Fibroblast of peridontal ligament (primary cell): ENCODE measurements at regions not wholly inside any gene's neighbourhood (a gene's known extent, or its start where the extent isn't known, plus 50 kb on each side); places are given as distances from the start of the nearest gene placed in this dataset.
"Not testable (repeated sequence)": the region's sequence is repeated elsewhere in the genome, so short reads cannot be mapped to it uniquely, and the experiment has no call there.

Experiments
- DNase-seq: peaks from one replicate; pipeline ENCODE4 v3.0.0-alpha.2; 2010; ENCODE audit errors: extremely low read depth

DNA sequence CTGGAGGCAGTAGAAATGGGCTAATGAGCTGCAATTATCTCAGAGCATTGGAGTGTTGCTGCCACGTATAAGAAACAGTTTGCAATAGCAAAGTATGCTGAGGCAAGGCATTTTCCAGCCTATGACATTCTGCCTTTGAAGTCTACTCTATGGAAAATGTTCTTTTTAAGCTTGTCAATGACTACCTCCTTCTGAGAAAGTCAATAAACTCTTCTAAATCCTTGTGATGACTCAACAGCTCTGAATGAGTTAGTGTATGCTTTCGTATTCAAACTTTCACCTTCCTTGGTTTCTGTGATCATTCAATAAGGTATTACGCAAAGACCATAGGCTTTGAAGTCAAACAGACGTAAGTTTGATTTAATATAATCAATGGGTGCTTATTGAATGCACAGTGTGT is 111.2 kb downstream of the CAPZA3 start:
- peak; percentile 48 for DNase-seq

DNA sequence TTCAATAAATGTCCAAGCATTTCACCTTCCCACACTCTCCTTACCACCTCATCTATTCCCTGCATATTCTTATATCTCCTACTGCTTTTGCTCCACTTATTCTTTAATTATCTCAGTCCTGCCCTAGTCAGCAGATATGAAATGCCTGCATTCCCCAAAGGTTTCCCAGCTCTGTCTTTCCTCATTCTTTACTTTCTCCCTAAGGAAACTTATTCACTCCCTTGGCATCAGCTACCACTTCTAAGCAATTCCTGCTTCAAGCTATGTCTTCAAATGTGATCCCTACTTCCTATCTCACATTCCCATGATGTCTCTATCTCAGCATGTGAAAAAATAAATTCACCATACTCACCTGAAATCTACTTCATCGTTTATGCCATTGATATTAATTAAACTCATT is 111.8 kb downstream of the CAPZA3 start:
- peak; percentile 32 for DNase-seq

GRCh38 chr12:18850752-18851151 is 112.8 kb downstream of the CAPZA3 start:
- no peak for DNase-seq

DNA sequence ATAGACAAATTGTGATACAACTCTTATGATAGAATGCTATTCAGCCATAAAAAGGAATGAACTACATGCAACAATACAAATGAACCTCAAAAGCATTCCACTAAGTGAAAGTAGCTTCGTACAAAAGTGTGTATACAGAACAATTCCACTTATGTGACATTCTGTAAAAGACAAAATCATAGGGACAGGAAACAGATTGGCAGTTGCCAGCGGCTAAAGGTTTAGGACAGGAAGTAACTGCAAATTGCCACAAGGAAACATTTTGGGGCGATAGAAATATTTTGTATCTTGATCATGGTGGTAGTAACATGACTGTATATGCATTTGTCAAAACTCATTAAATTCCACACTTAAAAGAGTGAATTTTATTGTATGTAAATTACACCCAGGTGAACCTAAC is 113.4 kb downstream of the CAPZA3 start:
- DNase-seq, result no peak

DNA sequence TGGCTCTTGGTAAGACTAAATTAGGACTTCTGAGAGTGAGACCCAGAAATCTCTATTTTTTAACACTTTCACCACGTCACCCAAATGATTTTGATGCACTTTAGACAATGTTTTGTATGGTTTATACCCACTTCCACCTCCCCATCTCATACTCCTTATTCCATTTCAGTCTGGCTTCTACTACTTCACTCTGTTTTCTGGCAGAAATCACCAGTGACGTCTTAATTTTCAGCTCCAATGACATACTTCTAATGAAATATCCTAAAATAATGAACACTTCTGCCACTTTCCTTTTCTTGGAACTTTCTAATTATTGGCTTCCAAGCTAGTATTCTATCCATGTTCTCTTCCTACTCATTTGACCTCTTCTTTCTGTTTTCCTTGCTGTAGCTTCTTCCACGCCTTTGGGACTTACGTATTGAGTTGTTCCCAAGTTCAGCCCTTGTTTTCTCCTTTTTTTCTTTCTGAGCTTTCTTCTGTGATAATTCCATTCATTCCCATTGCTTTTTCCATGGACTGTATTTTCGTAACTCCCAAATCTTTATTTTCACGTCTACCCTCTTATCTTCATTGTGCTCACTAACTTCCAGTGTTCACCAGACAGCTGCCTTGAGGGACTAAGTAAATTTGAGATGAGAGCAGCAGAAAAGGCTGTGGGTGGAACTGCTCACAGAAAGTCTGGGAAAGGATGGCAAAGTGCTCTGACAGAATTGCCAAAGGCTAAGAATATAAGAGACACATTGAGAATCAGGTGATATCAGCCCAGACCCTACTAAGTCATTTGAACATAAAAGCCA is 115.8 kb downstream of the CAPZA3 start:
- DNase-seq, result no peak

GRCh38 chr12:18857656-18858055 is 119.7 kb downstream of the CAPZA3 start:
- DNase-seq, result no peak

DNA sequence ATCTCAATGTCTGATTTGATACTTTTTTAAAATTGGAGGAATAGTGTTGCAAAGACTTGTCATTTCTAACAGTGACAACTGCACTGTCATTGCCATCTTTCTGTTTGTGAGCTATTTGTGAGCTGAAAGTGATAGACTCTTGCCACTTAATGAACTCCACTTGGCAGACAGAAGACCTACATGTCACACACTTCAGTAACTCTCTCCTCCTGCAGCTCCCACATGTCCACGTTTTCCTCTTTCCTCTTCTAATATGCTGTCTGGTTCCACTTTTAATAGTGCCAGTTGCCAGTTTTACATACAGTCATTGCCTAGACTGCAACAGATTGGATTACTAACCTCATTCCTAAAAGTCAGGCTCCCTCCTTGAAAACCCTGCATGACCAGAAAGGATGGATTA is 121.5 kb downstream of the CAPZA3 start:
- DNase-seq, result peak; percentile 13

DNA sequence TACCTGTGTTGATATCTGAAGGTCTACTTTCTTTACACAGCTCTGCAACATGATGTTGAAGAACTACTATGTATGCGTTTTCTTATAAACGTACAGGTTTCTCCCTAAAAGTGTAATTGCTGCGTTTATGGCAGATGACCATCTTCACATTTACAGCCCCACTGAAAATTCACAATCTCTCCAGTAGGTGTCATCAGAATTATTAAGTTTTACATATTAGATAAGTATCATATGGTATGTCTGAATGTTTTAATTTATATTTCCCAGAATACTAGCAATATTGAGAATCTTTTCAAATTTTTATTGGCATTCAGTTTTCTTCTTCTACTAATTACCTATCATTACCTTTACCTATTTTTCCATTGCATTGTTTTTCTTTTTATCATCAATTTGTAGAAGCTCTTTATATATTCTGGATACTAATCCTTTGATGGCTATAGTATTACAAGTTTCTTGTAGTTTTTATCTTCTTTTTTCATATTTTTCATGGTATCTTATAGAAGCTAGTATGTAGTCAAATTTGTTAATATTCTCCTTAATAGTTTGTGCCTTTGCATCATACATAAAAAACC is 123.5 kb downstream of the CAPZA3 start:
- DNase-seq, result peak; percentile 58

DNA sequence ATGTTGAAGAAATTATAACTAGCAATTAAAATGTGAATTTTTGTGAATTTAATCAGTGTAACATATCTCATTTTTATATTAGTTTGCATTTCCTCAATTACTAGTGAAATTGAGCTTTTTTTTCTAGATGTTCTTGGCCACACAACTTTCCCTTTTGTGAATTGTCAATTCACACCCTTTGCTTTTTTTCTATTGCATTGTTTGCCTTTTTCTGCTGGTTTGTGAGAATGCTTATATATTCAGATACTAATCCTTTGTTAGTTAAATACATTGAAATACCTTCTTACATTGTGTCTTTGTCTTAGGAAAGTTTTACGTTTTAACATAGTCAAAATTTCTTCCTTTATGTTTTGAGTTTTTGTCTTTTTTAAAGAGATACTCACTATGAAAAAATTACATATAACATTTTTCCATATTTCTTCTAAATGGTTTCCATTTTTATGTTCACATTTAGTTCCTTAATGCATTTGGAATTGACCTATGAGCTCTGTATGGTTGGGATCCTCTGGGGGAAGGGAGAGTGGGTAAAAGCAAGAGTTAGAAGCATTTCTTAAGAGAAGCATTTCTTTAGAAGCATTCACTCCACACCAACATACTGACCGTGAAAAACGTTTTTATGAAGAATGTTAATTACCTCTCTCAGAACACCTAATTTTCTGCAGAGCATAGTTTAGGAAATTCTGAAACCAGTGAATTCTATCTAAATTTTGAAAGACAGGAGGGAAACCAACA is 126.0 kb downstream of the CAPZA3 start:
- no peak for DNase-seq

DNA sequence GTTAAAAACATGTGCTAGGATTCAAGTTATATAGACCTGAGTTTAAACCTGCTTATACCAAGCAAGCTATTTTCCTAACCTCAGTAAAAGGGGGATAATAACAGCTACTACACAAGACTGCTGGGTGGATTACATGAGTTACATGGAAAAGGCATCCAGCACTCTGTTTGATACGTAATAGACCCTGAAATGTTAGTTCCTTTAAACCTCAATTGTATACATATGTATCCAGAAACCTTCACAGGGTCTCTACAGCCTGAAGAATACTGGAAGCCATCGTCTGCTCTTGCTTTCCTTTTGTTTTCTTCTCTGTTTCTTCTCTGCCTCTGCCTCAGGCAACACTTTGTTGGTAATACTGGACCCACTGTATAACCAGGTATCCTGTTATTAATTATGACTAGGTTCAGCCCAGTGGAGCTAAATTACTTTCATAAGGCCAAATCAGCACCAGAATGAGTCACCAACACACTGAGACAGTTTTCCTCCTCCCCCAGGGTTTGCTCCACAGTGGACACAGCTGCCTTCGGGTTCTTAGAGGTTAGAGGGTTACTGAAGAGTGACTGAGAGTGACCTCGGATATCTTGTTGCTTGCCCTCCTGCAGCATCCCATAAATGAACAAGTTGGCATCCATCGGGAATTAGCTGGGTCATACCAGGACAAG is 127.1 kb downstream of the CAPZA3 start:
- peak; percentile 89 for DNase-seq

GRCh38 chr12:18868717-18869116 is 130.8 kb downstream of the CAPZA3 start:
- DNase-seq, result peak; percentile 38

DNA sequence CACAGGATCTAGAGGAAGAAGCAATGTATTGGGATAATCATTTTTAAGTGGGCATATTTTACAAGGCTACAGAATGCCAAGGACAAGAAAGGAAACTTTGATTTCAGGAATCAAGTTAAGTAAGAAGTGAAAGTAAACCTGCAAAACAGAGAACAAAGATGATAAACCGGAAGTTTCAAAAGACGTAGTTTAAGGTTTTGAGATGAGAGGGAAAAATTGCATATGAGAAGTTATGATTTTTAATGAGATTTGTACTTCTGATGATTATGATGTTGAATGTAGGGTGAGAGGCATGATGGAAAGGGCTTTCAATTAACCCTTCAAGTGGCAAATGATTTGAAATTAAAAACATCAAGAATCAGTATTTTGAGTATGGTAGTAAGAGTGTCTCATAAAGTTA is 134.9 kb downstream of the CAPZA3 start:
- no peak for DNase-seq

DNA sequence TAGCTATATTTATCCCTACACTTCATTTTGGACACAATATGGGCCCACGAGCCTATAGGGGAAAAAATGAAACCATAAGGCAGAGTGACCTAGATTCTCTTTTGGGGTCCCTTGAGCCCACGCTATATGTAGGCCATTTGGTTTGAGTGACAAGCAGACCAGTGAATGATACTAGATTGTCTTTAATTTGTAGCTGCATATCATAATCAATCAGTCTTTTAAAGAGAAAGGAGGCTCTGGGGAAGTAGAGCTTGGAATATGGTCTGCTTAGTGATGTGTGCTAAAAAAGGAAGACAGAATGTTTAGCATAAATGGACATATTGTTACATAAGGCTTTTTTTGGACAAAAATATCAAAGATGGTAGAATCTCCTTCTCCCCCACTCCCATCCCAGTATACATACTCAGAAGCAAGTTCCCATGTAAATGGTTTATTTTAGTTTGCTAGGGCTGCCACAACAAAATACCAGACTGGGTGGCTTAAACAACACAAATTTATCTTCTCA is 140.8 kb downstream of the CAPZA3 start:
- no peak for DNase-seq

DNA sequence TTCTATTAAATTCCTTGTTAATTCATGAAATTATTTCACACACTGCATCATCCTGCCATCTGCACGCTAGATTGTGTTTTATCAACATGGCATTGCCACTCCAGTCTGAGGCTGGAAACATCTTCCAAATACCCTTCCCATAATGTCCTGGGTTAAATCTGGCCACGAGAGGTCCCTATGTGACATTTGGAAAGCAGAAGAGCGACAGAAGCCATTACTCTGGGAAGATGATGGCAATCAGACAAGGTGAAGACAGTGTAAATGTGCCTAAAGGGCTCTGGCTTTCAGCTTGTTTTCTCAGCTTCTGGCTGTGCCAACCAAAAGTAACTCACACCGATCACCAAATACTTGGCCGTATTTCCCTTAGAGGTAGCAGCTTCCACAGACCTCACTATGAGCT is 144.8 kb downstream of the CAPZA3 start:
- no peak for DNase-seq

- DNase-seq, result no peak
Measured at GRCh38 chr12:18886962-18887361, 149.0 kb downstream of the CAPZA3 start.

DNA sequence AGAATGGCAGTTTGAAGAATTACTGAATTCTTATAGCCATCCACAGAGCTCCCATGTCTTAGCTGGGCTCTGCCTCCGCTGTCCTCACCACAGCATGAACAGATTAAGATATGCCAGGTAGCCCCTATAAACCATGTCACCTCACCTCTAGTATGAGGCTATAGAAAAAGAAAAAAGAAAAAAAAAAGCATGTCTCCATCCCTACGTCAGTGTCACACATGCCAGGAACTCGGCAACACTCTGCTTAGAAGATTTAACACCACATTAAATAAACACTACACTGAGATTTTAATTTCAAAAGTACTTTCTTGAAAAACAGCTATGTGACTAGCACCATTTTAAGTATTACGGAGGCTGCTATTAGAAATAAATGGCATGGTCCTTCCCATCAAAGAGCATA is 149.4 kb downstream of the CAPZA3 start:
- DNase-seq, result no peak

GRCh38 chr12:18888047-18888446 is 150.1 kb downstream of the CAPZA3 start:
- DNase-seq, result no peak

DNA sequence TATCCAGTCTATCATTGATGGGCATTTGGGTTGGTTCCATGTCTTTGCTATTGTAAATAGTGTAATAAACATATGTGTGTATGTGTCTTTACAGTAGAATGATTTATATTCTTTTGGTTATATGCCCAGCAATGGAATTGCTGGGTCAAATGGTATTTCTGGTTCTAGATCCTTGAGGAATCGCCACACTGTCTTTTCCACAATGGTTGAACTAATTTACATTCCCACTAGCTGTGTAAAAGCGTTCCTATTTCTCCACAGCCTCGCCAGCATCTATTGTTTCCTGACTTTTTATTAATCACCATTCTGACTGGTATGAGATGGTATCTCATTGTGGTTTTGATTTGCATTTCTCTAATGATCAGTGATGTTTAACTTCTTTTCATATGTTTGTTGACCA is 152.7 kb downstream of the CAPZA3 start:
- DNase-seq, result not testable (repeated sequence)

- no peak for DNase-seq
Measured at GRCh38 chr12:18895540-18895939, 157.6 kb downstream of the CAPZA3 start.

DNA sequence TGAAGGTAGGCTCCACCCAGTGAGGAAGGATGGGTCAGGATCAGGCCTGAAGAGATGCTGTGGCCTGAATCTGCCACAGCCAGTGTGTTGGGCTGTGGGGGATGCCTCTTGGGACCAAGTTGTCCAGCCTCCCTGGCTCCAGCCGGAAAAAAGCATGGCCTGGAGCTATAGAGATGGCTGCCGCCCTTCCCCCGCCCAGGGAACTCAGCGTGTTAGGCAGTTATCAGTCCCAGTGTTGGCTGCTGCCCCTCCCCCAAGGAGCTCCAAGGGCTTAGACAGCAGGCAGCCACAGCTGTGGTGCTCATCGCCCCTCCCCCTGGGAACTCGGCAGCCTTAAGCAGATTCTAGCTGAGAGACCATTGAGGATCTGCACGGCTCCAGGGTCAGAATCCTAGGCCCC is 158.0 kb downstream of the CAPZA3 start:
- DNase-seq, result no peak

DNA sequence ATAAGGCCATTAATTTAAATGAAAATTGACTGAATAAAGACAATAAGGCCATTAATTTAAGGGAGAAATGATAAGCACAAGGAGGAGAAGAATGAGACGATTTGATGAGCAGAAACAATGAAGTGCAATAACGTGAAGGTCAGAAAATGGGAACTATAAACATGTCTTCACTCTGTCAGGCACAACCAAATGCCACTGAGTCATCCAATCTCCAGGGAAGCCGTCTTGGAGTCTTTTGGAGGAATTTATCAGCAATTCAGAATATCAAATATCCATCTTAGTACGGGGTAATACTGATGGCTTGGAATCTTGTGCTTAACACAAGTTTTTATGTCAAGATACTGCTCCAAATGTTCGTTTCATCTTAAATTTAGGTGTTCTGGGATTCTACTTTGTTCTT is 159.9 kb downstream of the CAPZA3 start:
- no peak for DNase-seq

DNA sequence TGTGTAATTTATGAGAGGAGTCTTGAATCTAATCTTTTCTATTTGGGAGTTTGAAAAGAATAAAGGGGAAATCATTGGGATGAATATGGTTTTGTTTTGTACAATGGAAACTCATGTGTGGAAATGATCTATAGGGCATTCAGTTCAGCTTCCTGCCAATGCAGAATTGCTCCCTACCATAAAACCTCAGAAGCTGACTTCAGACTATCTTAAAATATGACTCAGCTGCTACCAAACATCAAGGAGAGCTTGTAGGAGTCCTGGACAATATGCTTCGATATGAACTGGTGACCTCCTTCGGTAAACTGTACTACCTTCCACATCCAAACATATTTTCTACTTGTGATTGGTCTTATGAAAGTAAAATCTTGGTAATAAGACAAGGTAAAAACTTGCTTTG is 160.6 kb downstream of the CAPZA3 start:
- DNase-seq, result peak; percentile 23
